ENCODE measurements at regions not wholly inside any gene's neighbourhood (a gene's known extent, or its start where the extent isn't known, plus 50 kb on each side); places are given as distances from the start of the nearest gene placed in this dataset.
"Not testable (repeated sequence)": the region's sequence is repeated elsewhere in the genome, so short reads cannot be mapped to it uniquely, and the experiment has no call there.

GRCh38 chr9:119726035-119726434, 356.8 kb upstream of the BRINP1 start:
- no peak for DNase-seq

GRCh38 chr9:119722384-119722783, 353.1 kb upstream of the BRINP1 start:
- no peak for DNase-seq

DNA sequence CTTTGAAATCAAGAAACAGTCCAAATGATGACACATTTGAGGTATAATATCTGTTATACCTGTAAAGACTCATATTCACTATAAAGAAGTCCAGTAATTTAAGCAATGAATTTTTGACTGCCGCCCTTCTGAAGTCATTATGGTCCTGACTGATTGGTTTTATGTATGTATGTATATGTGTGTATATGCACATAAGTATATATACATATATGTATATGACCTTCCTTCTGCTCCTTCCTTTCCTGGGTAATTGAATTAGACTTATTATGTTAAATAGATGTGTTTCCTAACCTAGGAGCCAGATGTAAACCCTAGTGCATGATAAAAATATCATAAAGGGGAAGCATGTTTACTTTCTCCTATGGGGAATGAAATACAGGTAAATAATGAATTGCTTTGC, 343.1 kb upstream of the BRINP1 start:
- no peak for DNase-seq

- DNase-seq: no peak
Observed at GRCh38 chr9:119709431-119709830, 340.2 kb upstream of the BRINP1 start.

DNA sequence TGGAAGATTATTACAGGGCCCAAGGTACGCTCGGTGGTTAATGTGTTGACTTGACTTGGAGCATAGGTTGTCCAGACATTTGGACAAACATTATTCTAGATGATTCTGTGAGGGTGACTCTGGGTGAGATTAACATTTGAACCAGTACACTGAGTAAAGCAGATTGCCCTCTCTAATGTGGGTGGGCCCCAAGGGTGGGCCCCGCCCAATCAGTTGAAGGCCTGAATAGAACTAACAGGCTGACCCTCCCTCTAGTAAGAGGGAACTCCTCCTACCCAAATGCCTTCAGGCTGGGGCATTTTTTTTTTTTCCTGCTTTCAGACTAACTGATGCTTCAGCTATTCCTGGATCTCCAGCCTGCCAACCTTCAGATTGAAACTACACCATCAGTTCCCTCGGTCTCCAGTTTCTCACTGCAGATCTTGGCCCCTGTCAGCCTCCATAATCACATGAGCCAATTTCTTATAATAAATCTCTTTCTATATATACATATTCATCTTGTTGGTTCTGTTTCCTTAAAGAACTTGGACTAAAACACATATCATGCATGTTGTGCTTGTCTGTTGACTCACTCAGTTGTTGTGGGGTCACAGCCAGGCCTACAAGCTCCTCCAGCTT, 338.1 kb upstream of the BRINP1 start:
- no peak for DNase-seq

GRCh38 chr9:119701651-119702050, 332.4 kb upstream of the BRINP1 start:
- no peak for DNase-seq

- no peak for DNase-seq
Observed at GRCh38 chr9:119698535-119698934, 329.3 kb upstream of the BRINP1 start.

DNA sequence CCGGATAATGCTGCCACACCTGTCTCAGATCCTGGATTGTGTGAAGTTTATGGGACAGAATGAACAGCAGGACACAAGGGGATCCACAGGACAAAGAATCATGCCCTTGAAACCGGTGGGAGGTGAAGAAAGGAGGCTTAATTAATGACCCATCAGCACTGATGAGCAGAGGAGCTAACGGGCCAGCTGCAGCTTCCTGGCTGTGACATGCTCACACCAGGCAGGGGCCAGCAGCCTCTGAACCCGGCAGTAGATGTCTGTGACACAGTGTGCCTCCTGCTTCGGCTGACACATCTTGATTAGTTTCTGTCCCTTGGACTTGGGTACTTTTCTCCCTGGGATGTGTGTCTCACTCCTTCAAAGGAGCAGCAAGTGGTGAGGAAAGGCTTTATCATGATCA, 328.8 kb upstream of the BRINP1 start:
- DNase-seq: no peak

- no peak for DNase-seq
Observed at GRCh38 chr9:119689879-119690278, 320.6 kb upstream of the BRINP1 start.

GRCh38 chr9:119688547-119688946, 319.3 kb upstream of the BRINP1 start:
- no peak for DNase-seq

DNA sequence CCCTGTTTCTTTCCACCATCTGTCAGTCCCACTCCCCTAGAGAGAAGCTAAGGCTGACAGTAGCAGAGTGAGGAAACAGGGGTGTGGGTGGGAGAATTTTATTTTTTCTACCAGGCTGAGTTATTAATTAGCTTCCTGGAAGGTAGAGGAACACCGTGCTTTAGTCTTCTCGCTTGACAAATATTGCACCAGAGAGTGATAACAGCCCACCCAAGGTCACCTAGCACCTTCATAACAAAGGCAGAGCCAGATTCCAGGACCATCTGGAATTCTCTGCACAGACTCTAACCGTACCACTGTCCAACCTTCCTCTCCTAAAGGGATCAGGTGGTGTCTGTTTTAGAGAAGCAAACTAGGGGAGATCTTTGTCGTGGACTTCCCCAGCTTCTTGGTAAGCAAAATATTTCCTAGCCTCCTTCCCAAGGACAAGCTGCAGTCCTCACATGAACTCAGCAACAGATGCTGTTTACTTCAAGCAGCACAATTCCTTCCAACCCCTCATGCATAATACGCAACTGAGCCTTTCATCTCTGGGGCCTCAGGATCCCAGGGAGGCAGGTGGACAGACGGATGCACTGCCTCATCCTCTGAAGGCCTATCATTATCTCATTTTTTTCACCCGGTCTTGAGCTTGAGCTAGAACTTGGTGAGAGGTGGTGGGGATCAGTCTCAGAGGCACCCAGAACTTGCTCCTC, 308.7 kb upstream of the BRINP1 start:
- DNase-seq: no peak

DNA sequence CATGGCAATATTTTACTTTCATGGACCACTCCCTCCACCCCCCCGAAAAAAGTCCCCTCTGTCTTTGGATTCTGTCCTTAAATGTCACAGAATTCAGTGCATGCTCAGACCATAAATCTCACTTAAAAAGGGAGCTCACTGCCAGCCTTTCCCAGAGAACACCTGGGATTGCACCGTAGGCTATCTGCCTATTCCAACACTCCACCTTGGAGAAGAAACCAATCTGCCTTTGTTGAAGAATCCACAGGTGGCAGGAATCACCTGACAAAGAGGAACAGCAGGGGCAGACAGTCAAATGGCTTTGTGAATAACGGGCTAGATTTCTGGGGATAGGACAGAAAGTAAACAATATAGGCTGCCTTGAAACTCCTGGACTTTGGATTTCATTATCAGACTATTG, 306.7 kb upstream of the BRINP1 start:
- DNase-seq: no peak

DNA sequence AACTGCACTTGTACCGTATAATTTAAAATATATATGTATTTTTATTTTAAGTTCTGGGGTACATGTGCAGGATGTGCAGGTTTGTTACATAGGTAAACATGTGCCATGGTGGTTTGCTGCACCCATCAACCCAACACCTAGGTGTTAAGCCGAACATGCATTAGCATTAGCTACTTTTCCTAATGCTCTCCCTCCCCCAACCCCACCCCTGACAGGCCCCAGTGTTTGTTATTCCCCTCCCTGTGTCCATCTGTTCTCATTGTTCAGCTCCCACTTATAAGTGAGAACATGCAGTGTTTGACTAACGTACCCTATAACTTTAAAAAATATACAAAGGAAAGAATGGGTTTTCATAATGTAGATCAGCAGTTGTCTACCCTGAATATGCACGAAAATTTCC, 303.5 kb upstream of the BRINP1 start:
- not testable (repeated sequence) for DNase-seq

- DNase-seq: no peak
Observed at GRCh38 chr9:119667916-119668315, 298.7 kb upstream of the BRINP1 start.

DNA sequence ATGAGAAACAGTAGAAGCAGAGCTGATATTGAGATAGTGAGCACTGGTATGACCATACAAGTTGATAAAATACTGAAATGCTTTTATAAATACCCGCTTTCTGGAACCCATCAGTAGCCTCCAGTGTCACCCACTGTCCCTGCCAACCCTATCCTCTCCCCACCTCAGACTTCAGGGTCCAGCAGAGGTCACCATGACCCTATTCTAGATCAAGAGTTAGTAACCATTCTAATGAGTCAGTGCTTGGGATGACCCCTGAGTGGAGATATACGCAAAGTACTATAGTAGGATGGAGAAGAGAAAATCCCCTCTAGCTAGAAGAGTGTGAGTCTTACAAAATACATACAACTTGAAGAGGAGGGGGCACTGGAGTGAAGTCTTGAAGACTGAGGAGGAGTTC, 297.9 kb upstream of the BRINP1 start:
- no peak for DNase-seq

DNA sequence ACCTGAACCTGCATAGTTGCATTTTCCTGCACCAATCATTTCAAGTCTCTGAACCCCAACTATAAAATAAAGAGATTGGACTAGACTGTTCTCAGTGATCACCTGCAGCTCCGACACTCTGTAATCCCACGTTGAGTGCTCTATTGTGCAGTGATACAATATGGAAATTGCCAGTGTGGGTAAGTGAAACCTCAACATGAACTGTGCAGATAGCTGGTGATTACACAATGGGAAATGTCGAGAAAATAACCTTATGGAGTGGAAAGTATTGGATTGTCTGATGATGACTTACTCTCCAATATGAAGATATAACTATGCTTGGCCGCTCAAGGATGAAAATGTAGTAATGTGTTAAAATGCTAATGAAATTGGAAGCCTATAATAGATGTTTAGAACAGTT, 293.1 kb upstream of the BRINP1 start:
- DNase-seq: no peak

DNA sequence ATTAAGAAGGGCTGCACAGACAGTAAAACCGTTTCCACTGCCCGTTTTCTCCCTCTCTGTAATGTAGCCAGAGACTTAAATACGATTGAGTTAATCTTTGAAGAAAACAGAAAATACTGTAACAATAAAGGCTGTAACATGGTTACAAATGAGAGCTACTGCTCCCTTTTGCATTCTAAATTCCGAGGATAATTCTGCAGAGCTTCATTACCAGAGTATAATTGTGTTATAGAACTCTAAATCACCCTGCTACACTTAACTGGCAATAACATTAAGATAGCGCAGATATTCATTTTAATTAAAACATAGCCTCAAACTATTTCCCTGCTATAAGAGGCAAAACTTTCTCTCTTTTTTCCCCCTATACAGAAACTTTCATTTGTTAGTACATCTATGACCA, 283.7 kb upstream of the BRINP1 start:
- no peak for DNase-seq

DNA sequence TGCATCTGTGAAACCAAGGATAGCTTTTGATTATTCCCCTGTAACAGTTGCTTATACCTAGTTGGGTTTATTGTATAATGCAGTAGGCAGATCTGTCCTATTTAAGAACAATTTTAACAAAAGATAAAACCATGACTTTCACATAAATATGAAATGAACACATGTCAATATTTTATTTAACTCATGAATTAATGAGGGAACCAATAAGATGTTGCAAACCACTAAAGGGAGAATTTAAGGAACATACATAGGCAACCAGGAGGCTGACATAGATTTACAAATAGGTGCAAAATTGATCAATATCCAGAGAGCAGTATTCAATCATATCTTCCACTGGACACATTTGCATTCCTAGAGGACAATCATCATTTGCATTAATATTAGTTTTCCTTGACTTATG, 280.0 kb upstream of the BRINP1 start:
- no peak for DNase-seq

- no peak for DNase-seq
Observed at GRCh38 chr9:119639287-119639955, 270.2 kb upstream of the BRINP1 start.

GRCh38 chr9:119634006-119634405, 264.8 kb upstream of the BRINP1 start:
- DNase-seq: no peak

GRCh38 chr9:119611565-119611964, 242.3 kb upstream of the BRINP1 start:
- DNase-seq: no peak

DNA sequence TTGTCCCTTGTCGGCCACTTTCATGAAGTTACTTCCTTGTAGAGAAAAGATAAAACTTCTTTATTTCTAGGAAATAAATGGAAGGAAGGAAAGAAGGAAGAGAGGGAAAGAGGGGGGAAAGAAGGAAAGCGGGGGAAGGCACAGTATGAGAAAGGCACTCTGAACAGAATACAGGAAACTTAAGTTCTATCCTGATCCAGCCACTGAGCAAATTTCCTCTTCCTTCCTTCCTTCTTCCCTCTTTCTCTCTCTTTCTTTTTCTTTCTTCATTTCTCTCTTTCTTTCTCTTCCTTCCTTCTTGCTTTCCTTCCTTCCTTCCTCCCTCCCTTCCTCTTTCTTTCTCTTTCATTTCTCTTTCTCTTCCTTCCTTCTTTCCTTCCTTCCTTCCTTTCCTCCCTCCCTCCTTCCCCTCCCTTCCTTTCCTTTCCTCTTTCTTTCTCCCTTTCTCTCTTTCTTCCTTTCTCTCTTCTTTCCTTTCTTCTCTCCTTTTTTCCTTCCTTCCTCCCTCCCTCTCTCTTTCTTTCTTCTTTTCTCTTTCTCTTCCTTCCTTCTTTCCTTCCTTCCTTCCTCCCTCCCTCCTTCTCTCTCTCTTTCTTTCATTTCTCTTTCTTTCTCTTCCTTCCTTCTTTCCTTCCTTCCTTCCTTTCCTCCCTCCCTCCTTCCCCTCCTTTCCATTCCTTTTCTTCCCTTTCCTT, 240.2 kb upstream of the BRINP1 start:
- no peak for DNase-seq

DNA sequence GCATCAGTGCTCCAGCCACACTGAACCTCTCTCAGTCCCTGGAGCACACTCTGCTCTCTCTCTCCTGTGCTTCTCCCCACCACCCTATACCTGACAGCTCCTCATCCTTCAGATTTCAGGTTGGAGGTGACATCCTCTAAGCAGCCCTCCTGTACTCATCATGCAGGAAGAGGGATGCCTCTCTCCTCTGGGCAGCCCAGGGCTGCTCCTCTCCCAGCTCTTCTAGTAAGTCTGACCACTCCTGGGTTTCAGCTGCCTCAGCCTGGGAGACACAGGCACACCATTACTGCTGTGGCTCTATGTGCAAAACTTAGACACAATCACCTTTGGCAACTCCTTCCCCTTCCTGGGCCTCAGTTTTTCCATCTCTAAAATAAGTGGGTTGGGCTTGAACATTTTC, 232.4 kb upstream of the BRINP1 start:
- no peak for DNase-seq

GRCh38 chr9:119597499-119597898, 228.3 kb upstream of the BRINP1 start:
- DNase-seq: no peak
